BLaER1 (cell line): ENCODE measurements at regions not wholly inside any gene's neighbourhood (a gene's known extent, or its start where the extent isn't known, plus 50 kb on each side); places are given as distances from the start of the nearest gene placed in this dataset.

Experiments used
- H3K27ac ChIP-seq: shearing (Covaris generic); formaldehyde crosslinking; 2 replicates; pipeline ENCODE4 v1.8.1; 2022
- H3K27me3 ChIP-seq: shearing (Covaris generic); formaldehyde crosslinking; 2 replicates; pipeline ENCODE4 v1.8.1; 2022
- H3K36me3 ChIP-seq: shearing (Covaris generic); formaldehyde crosslinking; 2 replicates; pipeline ENCODE4 v1.8.1; 2022
- H3K4me1 ChIP-seq: shearing (Covaris generic); formaldehyde crosslinking; 2 replicates; pipeline ENCODE4 v1.8.1; 2022
- H3K4me2 ChIP-seq: shearing (Covaris generic); formaldehyde crosslinking; 2 replicates; pipeline ENCODE4 v1.8.1; 2022
- H3K4me3 ChIP-seq: shearing (Covaris generic); formaldehyde crosslinking; 2 replicates; pipeline ENCODE4 v1.8.1; 2022
- H3K9ac ChIP-seq: shearing (Covaris generic); formaldehyde crosslinking; 2 replicates; pipeline ENCODE4 v1.8.1; 2022
- H3K9me3 ChIP-seq: shearing (Covaris generic); formaldehyde crosslinking; 2 replicates; pipeline ENCODE4 v1.8.1; 2022
- H4K20me1 ChIP-seq: shearing (Covaris generic); formaldehyde crosslinking; 2 replicates; pipeline ENCODE4 v1.8.1; 2022
- Cebpa-rat ChIP-seq: shearing (Covaris generic); IDR thresholded peaks from 2 replicates; pipeline ENCODE4 v1.8.1; 2022

DNA sequence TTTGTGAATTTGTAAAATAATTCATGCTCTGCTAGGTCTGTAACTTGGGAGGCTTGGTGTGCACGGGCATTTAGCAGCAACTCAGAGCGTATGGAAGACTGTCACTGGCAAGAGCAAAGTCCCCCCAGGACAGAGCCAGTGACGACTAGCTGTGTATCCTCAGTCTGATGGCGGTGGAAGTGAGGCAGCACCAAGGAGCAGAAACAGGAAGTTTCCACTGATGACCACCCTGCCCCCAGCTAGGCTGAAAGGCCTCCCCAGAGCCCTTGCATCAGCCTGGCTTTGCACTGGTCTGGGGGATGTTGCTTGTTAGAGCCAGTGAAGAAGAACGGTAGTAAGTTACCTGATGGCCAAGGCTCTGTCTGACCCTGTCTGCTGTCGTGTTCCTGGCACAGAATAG lies 66.8 kb upstream of the ABL1 start:
- H3K4me2 ChIP-seq: peak overlapping the region; percentile 74

DNA sequence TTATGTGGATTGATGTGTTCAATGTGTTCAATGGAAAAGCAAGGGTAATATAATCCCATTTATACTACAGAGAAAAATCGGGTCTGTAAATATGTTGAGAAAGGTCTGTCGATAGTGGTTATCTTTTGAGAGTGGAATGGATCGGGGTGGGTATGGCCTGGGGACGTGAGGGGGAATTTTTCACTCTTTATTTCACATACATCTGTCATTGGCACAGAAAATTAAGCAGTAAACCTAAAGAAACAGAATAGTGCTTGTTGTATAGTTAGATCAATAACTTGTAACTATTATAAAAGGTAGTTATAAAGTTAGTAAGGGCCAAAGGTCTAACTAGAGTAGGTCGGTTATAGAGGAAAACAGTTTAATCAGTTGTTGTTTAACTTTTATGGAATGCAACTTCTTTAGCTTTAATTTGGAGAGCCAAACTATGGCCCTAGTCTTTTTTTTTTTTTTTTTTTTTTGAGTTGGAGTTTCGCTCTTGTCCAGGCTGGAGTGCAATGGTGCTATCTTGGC lies 66.1 kb upstream of the ABL1 start:
- no peaks in the 10 kb centered on the region for H3K9me3 ChIP-seq
- H3K4me3 ChIP-seq: no peak overlapping the region
- no peak overlapping the region for H3K9ac ChIP-seq
- peak overlapping the region; percentile 64; the same call in 1 of the 2 replicates for H3K27ac ChIP-seq
- no peaks in the 10 kb centered on the region for H3K27me3 ChIP-seq
- peaks cover 45% of the 10 kb centered on the region for H3K4me1 ChIP-seq
- H3K36me3 ChIP-seq: no peaks in the 10 kb centered on the region
- H3K4me2 ChIP-seq: peak overlapping the region; percentile 74
- peaks cover 42% of the 10 kb centered on the region for H4K20me1 ChIP-seq
- no peak for TF ChIP-seq Cebpa-rat

More for the DNA sequence above, 66.8 kb upstream of the ABL1 start:
- TF ChIP-seq Cebpa-rat: no peak
- Histone ChIP-seq H3K4me3 (no peak overlapping the region), H3K27me3 (no peaks in the 10 kb centered on the region), H3K36me3 (no peaks in the 10 kb centered on the region), H4K20me1 (peaks cover 49% of the 10 kb centered on the region), H3K9me3 (no peaks in the 10 kb centered on the region), H3K9ac (peak overlapping the region; percentile 26; the same call in 1 of the 2 replicates), H3K27ac (peak overlapping the region; percentile 64), H3K4me1 (peaks cover 45% of the 10 kb centered on the region)

GRCh38 chr9:130770093-130770492 lies 65.0 kb upstream of the ABL1 start:
- Histone ChIP-seq H3K36me3 (no peaks in the 10 kb centered on the region), H3K4me1 (peaks cover 47% of the 10 kb centered on the region), H3K27me3 (no peaks in the 10 kb centered on the region), H3K27ac (no peak overlapping the region), H3K4me3 (no peak overlapping the region), H3K9ac (no peak overlapping the region), H4K20me1 (peaks cover 35% of the 10 kb centered on the region), H3K9me3 (no peaks in the 10 kb centered on the region), H3K4me2 (no peak overlapping the region)
- no peak for TF ChIP-seq Cebpa-rat

DNA sequence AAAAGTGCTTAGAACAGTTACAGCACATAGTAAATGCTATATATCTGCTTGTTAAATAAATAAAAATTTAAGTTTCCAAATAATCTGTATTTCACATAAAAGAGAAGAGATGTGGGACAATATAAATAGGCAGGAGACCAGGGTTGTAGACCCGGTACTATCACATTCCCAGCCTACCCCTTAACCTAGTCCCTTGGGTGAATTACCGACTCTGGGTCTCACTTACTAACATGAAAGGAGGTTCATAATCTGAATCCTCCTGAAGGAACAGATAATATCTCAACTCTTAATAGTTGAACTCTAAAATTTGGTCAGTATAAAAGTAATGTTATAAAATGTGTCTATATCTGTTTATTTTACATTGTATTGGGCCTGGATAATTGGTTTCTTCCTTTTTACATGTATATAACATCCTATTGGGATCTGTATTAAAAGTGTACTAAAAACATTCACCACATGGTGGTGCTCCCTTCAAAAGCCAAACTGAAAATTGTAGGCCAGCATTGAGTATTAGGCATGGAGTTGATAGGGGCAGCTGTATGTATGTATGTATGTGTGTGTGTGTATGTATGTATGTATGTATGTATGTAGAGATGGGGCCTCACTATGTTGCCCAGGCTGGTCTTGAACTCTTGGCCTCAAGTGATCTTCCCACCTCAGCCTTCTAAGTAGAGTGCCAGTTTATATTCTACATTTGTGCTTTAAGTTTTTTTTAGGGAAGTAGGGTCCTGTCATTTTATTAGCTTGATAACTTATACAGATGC lies 64.2 kb upstream of the ABL1 start:
- H3K27ac ChIP-seq: no peak overlapping the region
- H3K9ac ChIP-seq: no peak overlapping the region
- no peak for TF ChIP-seq Cebpa-rat
- H3K4me2 ChIP-seq: no peak overlapping the region
- H3K4me1 ChIP-seq: peaks cover 40% of the 10 kb centered on the region
- no peaks in the 10 kb centered on the region for H3K27me3 ChIP-seq
- no peak overlapping the region for H3K4me3 ChIP-seq
- no peaks in the 10 kb centered on the region for H3K36me3 ChIP-seq
- peaks cover 32% of the 10 kb centered on the region for H4K20me1 ChIP-seq
- peaks cover 6% of the 10 kb centered on the region for H3K9me3 ChIP-seq

DNA sequence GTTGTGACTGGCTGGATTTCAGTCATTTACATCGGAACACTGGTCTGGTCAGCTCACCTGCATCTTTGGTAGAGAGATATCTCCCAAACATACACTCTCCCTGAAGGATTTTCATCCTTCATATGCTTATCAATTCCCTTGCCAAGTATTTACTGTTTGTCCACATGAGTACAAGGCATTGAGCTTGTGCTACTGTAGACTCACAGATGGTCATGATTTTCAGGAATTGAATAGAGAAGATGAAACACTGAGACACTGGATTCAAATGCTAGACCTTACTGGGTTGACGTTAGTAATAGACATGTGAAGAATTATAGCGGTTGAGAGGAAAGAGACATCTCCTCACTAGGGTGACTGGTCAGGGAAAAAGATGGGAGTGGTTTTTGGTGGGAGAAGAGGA lies 62.9 kb upstream of the ABL1 start:
- TF ChIP-seq Cebpa-rat: no peak
- H3K9me3 ChIP-seq: peaks cover 16% of the 10 kb centered on the region
- no peaks in the 10 kb centered on the region for H3K27me3 ChIP-seq
- H3K36me3 ChIP-seq: no peaks in the 10 kb centered on the region
- no peak overlapping the region for H3K4me2 ChIP-seq
- no peak overlapping the region for H3K27ac ChIP-seq
- peaks cover 19% of the 10 kb centered on the region for H4K20me1 ChIP-seq
- H3K4me3 ChIP-seq: no peak overlapping the region
- peaks cover 26% of the 10 kb centered on the region for H3K4me1 ChIP-seq
- no peak overlapping the region for H3K9ac ChIP-seq

- no peak for TF ChIP-seq Cebpa-rat
- Histone ChIP-seq H3K36me3 (no peaks in the 10 kb centered on the region), H3K4me3 (no peak overlapping the region), H4K20me1 (peaks cover 22% of the 10 kb centered on the region; the same call in 1 of the 2 replicates), H3K9ac (no peak overlapping the region), H3K27ac (no peak overlapping the region), H3K4me1 (peaks cover 9% of the 10 kb centered on the region), H3K4me2 (peak overlapping the region; percentile 59), H3K27me3 (no peaks in the 10 kb centered on the region), H3K9me3 (peaks cover 16% of the 10 kb centered on the region)
These were observed 60.9 kb upstream of the ABL1 start for GRCh38 chr9:130774183-130774582.

DNA sequence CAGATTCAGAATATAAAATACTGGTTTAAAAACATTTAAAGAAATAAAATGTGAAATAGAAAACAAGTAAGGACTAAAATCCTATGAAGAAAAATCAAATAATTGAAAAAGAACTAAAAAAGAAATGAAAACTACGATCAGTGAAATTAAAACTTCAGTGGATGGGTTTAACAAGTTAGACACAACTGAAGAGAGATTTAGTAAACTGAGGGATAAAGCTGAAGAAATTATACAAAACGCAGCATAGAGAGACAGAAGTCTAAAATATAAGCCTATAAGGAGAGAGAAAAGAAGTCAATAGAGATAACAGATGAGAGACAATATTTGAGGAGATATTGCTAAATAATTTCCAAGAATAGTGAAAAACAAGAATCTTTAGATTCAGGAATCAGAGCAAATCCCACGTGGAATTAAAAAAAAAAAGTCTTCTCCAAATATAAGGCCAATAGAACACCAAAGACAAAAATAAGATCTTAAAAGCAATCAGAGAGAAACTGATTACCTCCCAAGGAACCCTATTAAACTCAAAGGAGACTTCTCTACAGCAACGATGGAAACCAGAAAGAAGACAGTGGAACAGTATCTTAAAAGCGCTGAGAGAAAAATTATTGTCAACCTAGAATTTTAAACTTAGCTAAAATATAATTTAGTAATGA lies 59.6 kb upstream of the ABL1 start:
- H3K27ac ChIP-seq: no peak overlapping the region
- peaks cover 16% of the 10 kb centered on the region for H3K9me3 ChIP-seq
- no peak overlapping the region for H3K4me3 ChIP-seq
- no peaks in the 10 kb centered on the region for H3K36me3 ChIP-seq
- peaks cover 9% of the 10 kb centered on the region for H3K4me1 ChIP-seq
- no peak overlapping the region for H3K9ac ChIP-seq
- no peak for TF ChIP-seq Cebpa-rat
- H4K20me1 ChIP-seq: peaks cover 12% of the 10 kb centered on the region
- H3K27me3 ChIP-seq: no peaks in the 10 kb centered on the region
- H3K4me2 ChIP-seq: no peak overlapping the region

- no peak overlapping the region for H3K4me2 ChIP-seq
- no peaks in the 10 kb centered on the region for H3K36me3 ChIP-seq
- TF ChIP-seq Cebpa-rat: no peak
These were observed 55.8 kb upstream of the ABL1 start for GRCh38 chr9:130779153-130779855.

DNA sequence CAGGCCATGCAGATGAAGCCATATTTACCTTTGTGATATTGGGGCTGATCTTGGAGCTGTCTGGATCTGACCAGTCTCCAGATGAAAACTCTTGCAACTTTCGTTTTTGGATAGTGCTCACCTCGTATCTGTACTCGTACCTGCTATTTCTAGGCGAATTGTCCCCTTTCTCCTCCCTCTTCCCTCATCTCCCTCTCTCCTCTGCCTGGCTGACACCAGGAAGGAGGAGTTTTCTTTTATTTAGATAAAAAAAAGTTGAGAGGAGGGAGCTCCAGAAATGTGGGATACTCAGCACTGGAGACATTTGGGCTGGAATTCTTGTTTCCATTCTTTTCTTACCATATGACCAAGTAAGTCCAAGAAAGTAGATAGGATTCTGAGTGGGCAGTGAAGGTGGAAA lies 54.6 kb upstream of the ABL1 start:
- Histone ChIP-seq H3K4me2 (no peak overlapping the region), H3K27me3 (no peaks in the 10 kb centered on the region), H3K4me3 (no peak overlapping the region), H3K9me3 (peaks cover 14% of the 10 kb centered on the region), H3K36me3 (no peaks in the 10 kb centered on the region), H3K9ac (no peak overlapping the region), H3K27ac (no peak overlapping the region), H4K20me1 (peaks cover 35% of the 10 kb centered on the region; the same call in 1 of the 2 replicates), H3K4me1 (no peaks in the 10 kb centered on the region)
- TF ChIP-seq Cebpa-rat: no peak

More at GRCh38 chr9:130779153-130779855, 55.8 kb upstream of the ABL1 start:
- Histone ChIP-seq H3K27ac (no peak overlapping the region), H3K9ac (no peak overlapping the region), H3K27me3 (no peaks in the 10 kb centered on the region), H3K4me1 (peaks cover 7% of the 10 kb centered on the region), H4K20me1 (peaks cover 24% of the 10 kb centered on the region; the same call in 1 of the 2 replicates), H3K9me3 (peaks cover 16% of the 10 kb centered on the region), H3K4me3 (no peak overlapping the region)
